HL-60 (cell line): ENCODE measurements at regions not wholly inside any gene's neighbourhood (a gene's known extent, or its start where the extent isn't known, plus 50 kb on each side); places are given as distances from the start of the nearest gene placed in this dataset.

ENCODE experiments used
- DNase-seq, 2 experiments: peaks; one replicate each; pipeline ENCODE4 v3.0.0-alpha.2; 2010 to 2020; ENCODE audit warnings: low read depth in 1 of 2, low spot score in 1 of 2
- H3K27ac ChIP-seq: fragments of 250-450 bp; sonication (Bioruptor Pico); replicated peaks from 2 replicates; pipeline ENCODE4 v1.5.1; 2020; ENCODE audit warnings: mild to moderate bottlenecking, moderate library complexity
- H3K27me3 ChIP-seq: fragments of 250-450 bp; sonication (Bioruptor Pico); 2 replicates; pipeline ENCODE4 v1.5.1; 2021; ENCODE audit warnings: mild to moderate bottlenecking, moderate library complexity; ENCODE audit not compliant: insufficient read depth, poor library complexity, severe bottlenecking
- H3K4me3 ChIP-seq: replicated peaks from 2 replicates; pipeline ENCODE4 v1.5.1; 2011; ENCODE audit warnings: mild to moderate bottlenecking, control low read depth, low read length; ENCODE audit not compliant: insufficient read depth
- GABPA ChIP-seq: IDR thresholded peaks from 2 replicates; pipeline ENCODE4 v1.6.1; 2012; ENCODE audit warnings: low read depth
- POLR2AphosphoS5 ChIP-seq: IDR thresholded peaks from 2 replicates; pipeline ENCODE4 v1.6.1; 2012; ENCODE audit warnings: low read depth
- SPI1 ChIP-seq: IDR thresholded peaks from 2 replicates; pipeline ENCODE4 v1.6.1; 2012; ENCODE audit warnings: low read depth, mild to moderate bottlenecking, borderline replicate concordance
- TF ChIP-seq, protein P1 (sequence below): IDR thresholded peaks from one replicate; pipeline ENCODE4 v1.5.1; 2011; ENCODE audit warnings: low read length, control low read depth, inconsistent platforms; ENCODE audit not compliant: insufficient read depth
- TF ChIP-seq, protein P2 (sequence below): IDR thresholded peaks from 2 replicates; pipeline ENCODE4 v1.6.1; 2012; ENCODE audit warnings: low read depth; ENCODE audit not compliant: insufficient replicate concordance

DNA sequence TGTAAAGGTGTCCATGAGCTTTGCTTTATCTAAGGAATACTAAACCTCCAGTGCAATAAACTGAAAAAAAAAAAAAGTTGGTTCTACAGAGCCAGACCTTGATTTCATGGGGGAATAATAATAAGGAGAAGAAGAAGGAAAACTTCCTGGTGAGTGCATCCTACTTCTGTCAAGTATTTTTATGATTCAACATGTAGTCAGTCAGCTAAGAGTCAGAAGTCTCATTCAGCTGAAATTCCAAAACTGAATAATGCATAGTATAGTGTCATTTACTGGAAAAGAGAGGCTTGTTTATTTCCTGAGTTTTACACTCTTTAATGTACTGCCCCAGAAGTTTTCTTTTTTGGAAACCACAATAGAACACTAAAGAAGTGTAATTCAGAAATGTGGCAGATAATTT lies 77.8 kb upstream of the TACR1 start:
- Histone ChIP-seq H3K27me3 (peaks cover 3% of the 10 kb centered on the region), H3K27ac (no peak overlapping the region), H3K4me3 (no peak overlapping the region)
- TF ChIP-seq SPI1 (no peak), GABPA (no peak), POLR2AphosphoS5 (no peak)
- TF ChIP-seq, protein P1, sequence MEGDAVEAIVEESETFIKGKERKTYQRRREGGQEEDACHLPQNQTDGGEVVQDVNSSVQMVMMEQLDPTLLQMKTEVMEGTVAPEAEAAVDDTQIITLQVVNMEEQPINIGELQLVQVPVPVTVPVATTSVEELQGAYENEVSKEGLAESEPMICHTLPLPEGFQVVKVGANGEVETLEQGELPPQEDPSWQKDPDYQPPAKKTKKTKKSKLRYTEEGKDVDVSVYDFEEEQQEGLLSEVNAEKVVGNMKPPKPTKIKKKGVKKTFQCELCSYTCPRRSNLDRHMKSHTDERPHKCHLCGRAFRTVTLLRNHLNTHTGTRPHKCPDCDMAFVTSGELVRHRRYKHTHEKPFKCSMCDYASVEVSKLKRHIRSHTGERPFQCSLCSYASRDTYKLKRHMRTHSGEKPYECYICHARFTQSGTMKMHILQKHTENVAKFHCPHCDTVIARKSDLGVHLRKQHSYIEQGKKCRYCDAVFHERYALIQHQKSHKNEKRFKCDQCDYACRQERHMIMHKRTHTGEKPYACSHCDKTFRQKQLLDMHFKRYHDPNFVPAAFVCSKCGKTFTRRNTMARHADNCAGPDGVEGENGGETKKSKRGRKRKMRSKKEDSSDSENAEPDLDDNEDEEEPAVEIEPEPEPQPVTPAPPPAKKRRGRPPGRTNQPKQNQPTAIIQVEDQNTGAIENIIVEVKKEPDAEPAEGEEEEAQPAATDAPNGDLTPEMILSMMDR, result no peak
- TF ChIP-seq, protein P2, sequence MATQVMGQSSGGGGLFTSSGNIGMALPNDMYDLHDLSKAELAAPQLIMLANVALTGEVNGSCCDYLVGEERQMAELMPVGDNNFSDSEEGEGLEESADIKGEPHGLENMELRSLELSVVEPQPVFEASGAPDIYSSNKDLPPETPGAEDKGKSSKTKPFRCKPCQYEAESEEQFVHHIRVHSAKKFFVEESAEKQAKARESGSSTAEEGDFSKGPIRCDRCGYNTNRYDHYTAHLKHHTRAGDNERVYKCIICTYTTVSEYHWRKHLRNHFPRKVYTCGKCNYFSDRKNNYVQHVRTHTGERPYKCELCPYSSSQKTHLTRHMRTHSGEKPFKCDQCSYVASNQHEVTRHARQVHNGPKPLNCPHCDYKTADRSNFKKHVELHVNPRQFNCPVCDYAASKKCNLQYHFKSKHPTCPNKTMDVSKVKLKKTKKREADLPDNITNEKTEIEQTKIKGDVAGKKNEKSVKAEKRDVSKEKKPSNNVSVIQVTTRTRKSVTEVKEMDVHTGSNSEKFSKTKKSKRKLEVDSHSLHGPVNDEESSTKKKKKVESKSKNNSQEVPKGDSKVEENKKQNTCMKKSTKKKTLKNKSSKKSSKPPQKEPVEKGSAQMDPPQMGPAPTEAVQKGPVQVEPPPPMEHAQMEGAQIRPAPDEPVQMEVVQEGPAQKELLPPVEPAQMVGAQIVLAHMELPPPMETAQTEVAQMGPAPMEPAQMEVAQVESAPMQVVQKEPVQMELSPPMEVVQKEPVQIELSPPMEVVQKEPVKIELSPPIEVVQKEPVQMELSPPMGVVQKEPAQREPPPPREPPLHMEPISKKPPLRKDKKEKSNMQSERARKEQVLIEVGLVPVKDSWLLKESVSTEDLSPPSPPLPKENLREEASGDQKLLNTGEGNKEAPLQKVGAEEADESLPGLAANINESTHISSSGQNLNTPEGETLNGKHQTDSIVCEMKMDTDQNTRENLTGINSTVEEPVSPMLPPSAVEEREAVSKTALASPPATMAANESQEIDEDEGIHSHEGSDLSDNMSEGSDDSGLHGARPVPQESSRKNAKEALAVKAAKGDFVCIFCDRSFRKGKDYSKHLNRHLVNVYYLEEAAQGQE, result no peak
- DNase-seq, result no peak

DNA sequence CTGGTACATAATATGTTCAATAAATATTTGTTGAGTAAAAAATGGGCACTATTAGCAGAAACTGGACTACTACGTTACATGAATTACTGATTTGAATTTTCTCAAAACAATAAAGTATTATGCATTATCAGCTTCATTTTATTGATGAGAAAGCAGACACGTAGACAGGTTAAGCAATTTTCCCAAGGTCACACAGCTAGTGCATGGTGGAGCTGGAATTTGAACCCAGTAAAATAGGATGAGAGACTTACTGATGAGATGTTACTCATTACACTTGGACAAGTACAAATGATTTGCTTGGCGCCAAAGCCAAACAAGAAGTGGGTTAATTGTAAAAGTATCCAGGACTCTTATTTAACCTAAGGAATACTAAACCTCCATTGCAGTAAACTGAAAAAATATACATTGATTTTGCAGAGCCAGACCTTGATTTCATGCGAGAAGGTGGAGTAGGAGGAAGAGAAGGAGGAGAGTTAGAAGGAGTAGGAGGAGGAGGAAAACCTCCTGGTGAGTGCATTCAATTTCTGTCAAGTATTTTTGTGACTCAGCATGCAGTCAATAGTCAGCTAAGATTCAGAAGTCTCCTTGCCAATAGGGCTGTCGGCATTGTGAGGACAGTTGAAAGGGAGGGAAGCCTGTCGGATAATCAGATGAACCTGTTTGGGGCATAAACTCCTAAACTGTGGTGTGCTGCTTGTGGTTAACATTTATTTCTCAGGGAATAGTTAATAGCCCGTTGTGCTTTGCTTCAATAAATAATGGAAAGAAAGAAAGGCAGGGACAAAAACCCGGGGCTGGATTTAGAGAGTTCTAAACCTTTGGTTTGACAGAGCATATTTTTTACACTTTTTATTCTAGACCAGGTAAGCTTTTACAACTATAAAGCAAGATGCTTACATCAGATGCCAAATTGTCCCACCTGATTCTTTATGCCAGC lies 77.0 kb upstream of the TACR1 start:
- Histone ChIP-seq H3K27ac (no peak overlapping the region), H3K27me3 (peaks cover 3% of the 10 kb centered on the region), H3K4me3 (no peak overlapping the region)
- DNase-seq, result no peak
- TF ChIP-seq, protein P2, result no peak

DNA sequence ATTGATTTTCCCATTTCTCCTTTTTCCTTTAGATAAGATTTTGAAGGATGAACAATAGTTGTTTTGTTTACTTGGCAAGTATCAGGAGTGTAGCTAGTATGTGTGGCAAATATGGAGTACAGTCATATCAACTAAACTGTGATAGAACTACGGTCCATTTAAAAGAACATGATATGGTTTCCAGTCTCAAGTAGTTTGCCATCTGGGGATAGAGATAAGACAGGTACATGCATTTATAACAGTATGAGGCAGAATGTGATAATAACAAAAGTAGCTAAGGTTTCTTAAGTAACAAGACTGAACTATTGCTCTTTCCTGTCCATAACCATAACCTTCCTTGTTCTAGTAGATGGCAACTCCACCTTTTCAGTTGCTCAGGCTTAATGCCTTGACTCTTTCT lies 75.6 kb upstream of the TACR1 start:
- H3K4me3 ChIP-seq, result no peak overlapping the region
- TF ChIP-seq, protein P1, result no peak
- TF ChIP-seq, protein P2, result no peak
- no peak overlapping the region for H3K27ac ChIP-seq
- H3K27me3 ChIP-seq, result peaks cover 3% of the 10 kb centered on the region
- no peak for DNase-seq
